Osteoblast (primary cell): ENCODE measurements at regions not wholly inside any gene's neighbourhood (a gene's known extent, or its start where the extent isn't known, plus 50 kb on each side); places are given as distances from the start of the nearest gene placed in this dataset.

Experiments used
- DNase-seq: peaks from one replicate; pipeline ENCODE4 v3.0.0; 2011; ENCODE audit warnings: low spot score, mixed read lengths; ENCODE audit not compliant: insufficient read length; ENCODE audit errors: missing footprints
- H2AFZ ChIP-seq: 2 replicates; pipeline ENCODE4 v1.6.0; 2011; ENCODE audit warnings: mild to moderate bottlenecking, low read length
- H3K27ac ChIP-seq: 2 replicates; pipeline ENCODE4 v1.5.1; 2011; ENCODE audit warnings: mild to moderate bottlenecking, low read depth, low read length, moderate library complexity
- H3K27me3 ChIP-seq: 2 replicates; pipeline ENCODE4 v1.6.0; 2012; ENCODE audit warnings: mild to moderate bottlenecking, control low read depth, inconsistent platforms, low read length, moderate library complexity; ENCODE audit not compliant: insufficient read depth
- H3K36me3 ChIP-seq: 2 replicates; pipeline ENCODE4 v1.5.1; 2011; ENCODE audit warnings: mild to moderate bottlenecking, low read length, control low read depth, moderate library complexity; ENCODE audit not compliant: insufficient read depth
- H3K4me1 ChIP-seq: 2 replicates; pipeline ENCODE4 v1.5.1; 2011; ENCODE audit warnings: mild to moderate bottlenecking, low read length, control low read depth, moderate library complexity; ENCODE audit not compliant: insufficient read depth
- H3K4me2 ChIP-seq: 2 replicates; pipeline ENCODE4 v1.6.0; 2011; ENCODE audit warnings: mild to moderate bottlenecking, low read length; ENCODE audit not compliant: insufficient read depth
- H3K4me3 ChIP-seq: fragments of 200-600 bp; sonication (generic); 3 replicates; pipeline ENCODE4 v1.5.1; 2012; ENCODE audit warnings: mild to moderate bottlenecking, low read length, inconsistent platforms; ENCODE audit not compliant: insufficient read depth
- H3K79me2 ChIP-seq: 2 replicates; pipeline ENCODE4 v1.6.0; 2012; ENCODE audit warnings: mild to moderate bottlenecking, low read length, control low read depth, inconsistent platforms; ENCODE audit not compliant: insufficient read depth
- H3K9me3 ChIP-seq: 2 replicates; pipeline ENCODE4 v1.5.1; 2011; ENCODE audit warnings: low read depth, low read length, control low read depth
- H4K20me1 ChIP-seq: 2 replicates; pipeline ENCODE4 v1.6.0; 2012; ENCODE audit warnings: mild to moderate bottlenecking, low read length, control low read depth; ENCODE audit not compliant: insufficient read depth
- CTCF ChIP-seq: IDR thresholded peaks from 2 replicates; pipeline ENCODE4 v1.5.1; 2011; ENCODE audit warnings: mild to moderate bottlenecking, low read depth, low read length, moderate library complexity; ENCODE audit errors: extremely low read depth

- Histone ChIP-seq H4K20me1 (no peaks in the 10 kb centered on the region), H3K4me1 (peaks cover 24% of the 10 kb centered on the region), H3K4me2 (no peak overlapping the region), H3K36me3 (no peaks in the 10 kb centered on the region), H3K27ac (no peak overlapping the region), H3K4me3 (no peak overlapping the region), H3K79me2 (no peaks in the 10 kb centered on the region), H3K27me3 (no peaks in the 10 kb centered on the region), H2AFZ (no peak overlapping the region), H3K9me3 (no peaks in the 10 kb centered on the region)
- DNase-seq = no peak
- TF ChIP-seq CTCF = no peak
Measured at GRCh38 chr1:96967311-96967710, 245.7 kb downstream of the PTBP2 start.

- Histone ChIP-seq H3K27ac (no peak overlapping the region), H2AFZ (peak overlapping the region; percentile 52), H3K9me3 (no peaks in the 10 kb centered on the region), H3K4me1 (peaks cover 21% of the 10 kb centered on the region), H3K36me3 (no peaks in the 10 kb centered on the region), H4K20me1 (no peaks in the 10 kb centered on the region), H3K79me2 (no peaks in the 10 kb centered on the region), H3K27me3 (no peaks in the 10 kb centered on the region), H3K4me2 (peak overlapping the region; percentile 21), H3K4me3 (no peak overlapping the region)
- no peak for TF ChIP-seq CTCF
- no peak for DNase-seq
Measured at GRCh38 chr1:96968541-96968940, 247.0 kb downstream of the PTBP2 start.

GRCh38 chr1:96968983-96969382, 247.4 kb downstream of the PTBP2 start:
- H3K4me3 ChIP-seq = no peak overlapping the region
- H3K36me3 ChIP-seq = no peaks in the 10 kb centered on the region
- H3K27ac ChIP-seq = no peak overlapping the region
- H3K4me1 ChIP-seq = peaks cover 24% of the 10 kb centered on the region
- TF ChIP-seq CTCF = no peak
- H3K27me3 ChIP-seq = no peaks in the 10 kb centered on the region
- H3K79me2 ChIP-seq = no peaks in the 10 kb centered on the region
- no peaks in the 10 kb centered on the region for H3K9me3 ChIP-seq
- no peak overlapping the region for H2AFZ ChIP-seq
- no peak for DNase-seq
- peak overlapping the region; percentile 21 for H3K4me2 ChIP-seq
- H4K20me1 ChIP-seq = no peaks in the 10 kb centered on the region

GRCh38 chr1:96969656-96970163, 248.1 kb downstream of the PTBP2 start:
- Histone ChIP-seq H3K9me3 (no peaks in the 10 kb centered on the region), H3K4me3 (no peak overlapping the region), H3K4me2 (no peak overlapping the region), H3K79me2 (no peaks in the 10 kb centered on the region), H3K4me1 (peaks cover 24% of the 10 kb centered on the region), H3K36me3 (no peaks in the 10 kb centered on the region), H3K27me3 (no peaks in the 10 kb centered on the region), H4K20me1 (no peaks in the 10 kb centered on the region), H2AFZ (no peak overlapping the region), H3K27ac (no peak overlapping the region)
- TF ChIP-seq CTCF = no peak
- no peak for DNase-seq
